ENCODE measurements at regions not wholly inside any gene's neighbourhood (a gene's known extent, or its start where the extent isn't known, plus 50 kb on each side); places are given as distances from the start of the nearest gene placed in this dataset.

DNA sequence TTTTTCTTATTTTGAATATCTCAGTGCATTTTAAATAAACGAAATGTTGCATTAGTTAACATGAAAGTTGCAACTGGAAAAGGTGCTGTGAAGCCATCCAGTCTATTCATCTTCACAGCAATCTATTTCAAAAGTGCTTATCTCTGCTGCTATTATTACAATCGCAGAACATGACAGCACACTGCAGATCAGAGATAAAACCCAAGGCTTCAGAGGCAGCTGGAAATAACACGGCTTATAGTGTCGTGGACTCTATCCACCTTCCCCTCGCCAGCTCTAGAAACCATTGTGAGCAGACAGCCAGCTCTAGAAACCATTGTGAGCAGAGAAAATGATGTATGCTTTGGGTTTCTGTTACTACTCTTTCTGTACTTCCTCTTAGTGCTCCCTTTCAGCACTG is 1140.8 kb upstream of the CELF4 start:
- Histone ChIP-seq H3K27me3 (ENCODE audit: insufficient read depth, low read length) (no peaks in the 10 kb centered on the region), H3K4me3 (ENCODE audit: low read length in 2 of 2) (no peak overlapping the region), H3K36me3 (ENCODE audit: insufficient read depth, low read length) (no peaks in the 10 kb centered on the region), H3K4me1 (ENCODE audit: insufficient read depth, low read length) (no peaks in the 10 kb centered on the region), H3K27ac (ENCODE audit: low read depth, low read length) (no peak overlapping the region), H3K9me3 (ENCODE audit: control insufficient read depth in 1 of 2, low read length in 2 of 2) (no peaks in the 10 kb centered on the region)
- peaks cover 0 to 8% (median 0%) of the 10 kb centered on the region in 8 donors for H3K9me3 Mint-ChIP-seq
- DNase-seq: no peak
- no peak overlapping the region for H3K27ac Mint-ChIP-seq
- CTCF ChIA-PET (ENCODE audit: partially characterized antibody): no interaction called here
- H3K4me1 Mint-ChIP-seq: no peaks in the 10 kb centered on the region
- H3K4me3 Mint-ChIP-seq: no peak overlapping the region
- no peaks in the 10 kb centered on the region for H3K36me3 Mint-ChIP-seq
- H3K27me3 Mint-ChIP-seq: no peaks in the 10 kb centered on the region
- intact Hi-C loops (cut with micrococcal nuclease): no loop called here
- POLR2A ChIA-PET (ENCODE audit: partially characterized antibody): no interaction called here

DNA sequence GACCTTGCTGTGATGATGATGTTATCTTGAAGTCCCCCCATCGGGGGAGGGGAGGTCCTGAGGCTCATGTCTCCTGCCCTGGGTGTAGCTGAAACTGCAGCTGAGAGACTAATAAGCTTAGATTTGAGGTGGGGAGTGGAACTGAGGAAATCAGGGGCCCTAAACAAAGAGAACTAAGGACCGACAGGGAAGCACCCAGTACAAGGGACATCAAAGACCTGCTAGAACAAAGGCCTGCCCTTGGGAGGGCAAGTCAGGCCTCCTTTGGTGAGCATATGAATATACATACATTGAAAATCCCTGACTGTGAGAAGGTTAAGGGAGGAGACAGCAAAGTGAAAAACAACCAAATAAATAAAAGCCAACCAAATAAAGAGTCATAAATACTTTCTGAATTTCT is 1132.5 kb upstream of the CELF4 start:
- Mint-ChIP-seq H3K4me1 (no peaks in the 10 kb centered on the region), H3K36me3 (no peaks in the 10 kb centered on the region), H3K27me3 (no peaks in the 10 kb centered on the region), H3K4me3 (no peak overlapping the region), H3K9me3 (no peaks in the 10 kb centered on the region), H3K27ac (no peak overlapping the region)
- no peak overlapping the region for H3K27ac ChIP-seq (ENCODE audit: low read depth, low read length)
- POLR2A ChIA-PET (ENCODE audit: partially characterized antibody): no interaction called here
- CTCF ChIA-PET (ENCODE audit: partially characterized antibody): no interaction called here
- no peaks in the 10 kb centered on the region for H3K27me3 ChIP-seq (ENCODE audit: insufficient read depth, low read length)
- intact Hi-C loops (cut with micrococcal nuclease): no loop called here
- no peaks in the 10 kb centered on the region for H3K36me3 ChIP-seq (ENCODE audit: insufficient read depth, low read length)
- no peak for DNase-seq
- H3K4me3 ChIP-seq (ENCODE audit: low read length in 2 of 2): no peak overlapping the region
- no peaks in the 10 kb centered on the region for H3K9me3 ChIP-seq (ENCODE audit: control insufficient read depth in 1 of 2, low read length in 2 of 2)
- no peaks in the 10 kb centered on the region for H3K4me1 ChIP-seq (ENCODE audit: insufficient read depth, low read length)

DNA sequence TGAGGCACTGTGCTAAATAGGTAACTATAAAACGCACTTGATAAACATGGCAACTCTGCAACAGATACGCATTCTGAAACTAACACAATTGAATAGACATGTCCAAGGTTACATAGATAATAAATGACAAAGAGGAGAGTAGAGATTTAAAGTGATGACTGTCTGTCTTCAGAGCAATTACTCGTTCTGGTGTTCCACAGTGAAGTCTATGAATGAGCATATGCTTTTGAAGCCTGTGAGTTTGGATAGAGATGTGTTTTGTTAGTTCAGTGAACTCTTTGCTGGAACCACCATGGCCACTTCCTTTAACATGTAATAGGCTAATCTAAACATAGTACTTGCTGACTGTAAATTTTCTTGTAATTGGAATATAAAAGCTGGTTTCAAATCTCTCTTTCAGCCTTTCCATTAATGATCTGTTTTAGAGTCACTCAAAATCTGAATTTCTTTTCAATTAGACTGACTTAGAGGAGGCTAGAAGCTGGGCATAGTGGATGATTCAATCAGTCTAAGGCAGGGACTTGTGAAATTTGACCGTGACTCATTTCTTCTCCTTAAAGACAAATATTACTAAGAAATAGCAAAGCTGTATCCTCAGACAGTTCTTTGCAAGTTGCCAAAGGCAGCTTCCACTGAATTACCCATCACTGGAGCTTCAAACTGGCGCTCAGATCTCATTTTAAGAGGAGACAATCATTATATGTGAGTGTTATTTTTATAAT is 1130.1 kb upstream of the CELF4 start:
- Mint-ChIP-seq H3K9me3 (peaks cover 0 to 3% (median 0%) of the 10 kb centered on the region in 8 donors), H3K36me3 (no peaks in the 10 kb centered on the region), H3K27me3 (no peaks in the 10 kb centered on the region), H3K4me3 (no peak overlapping the region), H3K4me1 (no peaks in the 10 kb centered on the region), H3K27ac (no peak overlapping the region)
- intact Hi-C loops (cut with micrococcal nuclease): no loop called here
- DNase-seq: no peak
- Histone ChIP-seq H3K9me3 (ENCODE audit: control insufficient read depth in 1 of 2, low read length in 2 of 2) (no peaks in the 10 kb centered on the region), H3K27me3 (ENCODE audit: insufficient read depth, low read length) (no peaks in the 10 kb centered on the region), H3K4me1 (ENCODE audit: insufficient read depth, low read length) (no peaks in the 10 kb centered on the region), H3K36me3 (ENCODE audit: insufficient read depth, low read length) (no peaks in the 10 kb centered on the region), H3K4me3 (ENCODE audit: low read length in 2 of 2) (no peak overlapping the region), H3K27ac (ENCODE audit: low read depth, low read length) (no peak overlapping the region)
- ChIA-PET CTCF (ENCODE audit: partially characterized antibody) (interaction anchor here (1.3 kb wide), 1 partner anchor 8 kb away, joined by 4 read pairs; no protein-coding TSS in a partner anchor), POLR2A (ENCODE audit: partially characterized antibody) (no interaction called here)

DNA sequence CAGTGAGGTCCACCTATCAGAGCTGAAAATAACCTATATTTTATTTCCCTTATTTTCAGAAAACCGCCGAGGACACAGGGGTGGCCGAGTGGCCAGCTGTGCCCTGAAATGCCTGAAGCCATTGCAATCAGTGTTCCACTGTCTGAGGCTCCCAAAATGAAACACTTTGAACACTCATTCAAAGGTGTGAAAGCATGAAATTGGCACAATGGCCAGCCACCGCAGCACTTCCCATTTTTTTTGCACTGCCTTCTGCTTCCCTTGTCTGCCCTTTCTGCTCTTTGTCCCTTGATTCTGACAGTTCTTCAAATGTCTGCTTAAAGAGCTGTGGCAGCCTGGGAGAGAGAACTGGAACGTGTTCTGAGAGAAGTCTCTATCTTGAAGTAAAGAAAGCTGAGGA is 1127.5 kb upstream of the CELF4 start:
- Mint-ChIP-seq H3K36me3 (no peaks in the 10 kb centered on the region), H3K27ac (no peak overlapping the region), H3K9me3 (peaks cover 0 to 6% (median 2%) of the 10 kb centered on the region in 8 donors), H3K4me3 (no peak overlapping the region), H3K27me3 (no peaks in the 10 kb centered on the region), H3K4me1 (no peaks in the 10 kb centered on the region)
- Histone ChIP-seq H3K9me3 (ENCODE audit: control insufficient read depth in 1 of 2, low read length in 2 of 2) (no peaks in the 10 kb centered on the region), H3K36me3 (ENCODE audit: insufficient read depth, low read length) (no peaks in the 10 kb centered on the region), H3K4me3 (ENCODE audit: low read length in 2 of 2) (no peak overlapping the region), H3K4me1 (ENCODE audit: insufficient read depth, low read length) (no peaks in the 10 kb centered on the region), H3K27me3 (ENCODE audit: insufficient read depth, low read length) (no peaks in the 10 kb centered on the region), H3K27ac (ENCODE audit: low read depth, low read length) (no peak overlapping the region)
- POLR2A ChIA-PET (ENCODE audit: partially characterized antibody): no interaction called here
- no peak for DNase-seq
- CTCF ChIA-PET (ENCODE audit: partially characterized antibody): no interaction called here
- intact Hi-C loops (cut with micrococcal nuclease): no loop called here

DNA sequence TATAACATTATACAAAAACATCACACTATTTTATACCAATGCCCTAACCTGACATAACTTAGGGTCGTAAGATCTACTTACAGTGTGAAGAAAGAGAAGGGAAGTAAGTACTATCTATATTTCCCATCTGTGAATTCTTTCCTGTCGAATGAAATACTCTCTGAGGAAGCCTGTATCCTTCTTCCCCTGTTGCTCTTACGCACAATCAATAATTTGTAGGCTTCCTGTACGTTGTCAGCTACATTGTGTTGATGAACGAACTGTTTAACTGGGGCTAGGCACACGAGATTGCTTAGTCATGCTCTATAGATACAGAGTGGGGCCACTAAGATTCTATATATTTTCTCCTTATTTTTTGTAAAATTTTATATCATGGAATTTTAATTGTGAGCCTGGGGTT is 1125.0 kb upstream of the CELF4 start:
- ChIA-PET CTCF (ENCODE audit: partially characterized antibody) (no interaction called here), POLR2A (ENCODE audit: partially characterized antibody) (no interaction called here)
- Histone ChIP-seq H3K27me3 (ENCODE audit: insufficient read depth, low read length) (no peaks in the 10 kb centered on the region), H3K9me3 (ENCODE audit: control insufficient read depth in 1 of 2, low read length in 2 of 2) (no peaks in the 10 kb centered on the region), H3K36me3 (ENCODE audit: insufficient read depth, low read length) (no peaks in the 10 kb centered on the region), H3K4me1 (ENCODE audit: insufficient read depth, low read length) (no peaks in the 10 kb centered on the region), H3K27ac (ENCODE audit: low read depth, low read length) (no peak overlapping the region), H3K4me3 (ENCODE audit: low read length in 2 of 2) (no peak overlapping the region)
- H3K4me3 Mint-ChIP-seq: no peak overlapping the region
- H3K36me3 Mint-ChIP-seq: no peaks in the 10 kb centered on the region
- intact Hi-C loops (cut with micrococcal nuclease): no loop called here
- no peak overlapping the region for H3K27ac Mint-ChIP-seq
- DNase-seq: no peak
- no peaks in the 10 kb centered on the region for H3K27me3 Mint-ChIP-seq
- H3K4me1 Mint-ChIP-seq: no peaks in the 10 kb centered on the region
- H3K9me3 Mint-ChIP-seq: peaks cover 0 to 6% (median 2%) of the 10 kb centered on the region in 8 donors

DNA sequence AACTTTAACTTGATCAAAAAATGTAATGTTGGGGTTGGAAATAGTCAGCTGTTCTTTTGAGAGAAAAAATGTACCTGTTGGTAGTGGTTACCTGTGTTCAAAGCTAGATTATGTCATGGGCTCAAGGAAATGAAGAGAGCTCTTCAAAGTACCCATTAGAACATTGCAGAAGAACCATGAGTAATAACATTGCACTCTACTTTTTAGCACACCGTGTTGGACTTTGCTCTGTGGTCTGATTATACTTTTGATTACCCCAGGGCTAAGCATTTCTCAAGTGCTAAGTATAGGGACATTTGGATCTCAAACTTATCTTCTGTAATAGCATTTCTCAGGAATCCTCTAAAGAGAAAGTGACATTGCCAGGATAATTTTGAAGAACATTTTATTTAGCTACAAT is 1122.8 kb upstream of the CELF4 start:
- Mint-ChIP-seq H3K4me1 (no peaks in the 10 kb centered on the region), H3K36me3 (no peaks in the 10 kb centered on the region), H3K27me3 (no peaks in the 10 kb centered on the region), H3K27ac (no peak overlapping the region), H3K9me3 (peaks cover 0 to 6% (median 2%) of the 10 kb centered on the region in 8 donors), H3K4me3 (no peak overlapping the region)
- H3K4me3 ChIP-seq (ENCODE audit: low read length in 2 of 2): no peak overlapping the region
- POLR2A ChIA-PET (ENCODE audit: partially characterized antibody): no interaction called here
- no peaks in the 10 kb centered on the region for H3K9me3 ChIP-seq (ENCODE audit: control insufficient read depth in 1 of 2, low read length in 2 of 2)
- H3K4me1 ChIP-seq (ENCODE audit: insufficient read depth, low read length): no peaks in the 10 kb centered on the region
- no peak overlapping the region for H3K27ac ChIP-seq (ENCODE audit: low read depth, low read length)
- intact Hi-C loops (cut with micrococcal nuclease): no loop called here
- H3K36me3 ChIP-seq (ENCODE audit: insufficient read depth, low read length): no peaks in the 10 kb centered on the region
- no peak for DNase-seq
- no peaks in the 10 kb centered on the region for H3K27me3 ChIP-seq (ENCODE audit: insufficient read depth, low read length)
- CTCF ChIA-PET (ENCODE audit: partially characterized antibody): interaction anchor here (1.8 kb wide), 1 partner anchor 8 kb away, joined by 4 read pairs; no protein-coding TSS in a partner anchor

DNA sequence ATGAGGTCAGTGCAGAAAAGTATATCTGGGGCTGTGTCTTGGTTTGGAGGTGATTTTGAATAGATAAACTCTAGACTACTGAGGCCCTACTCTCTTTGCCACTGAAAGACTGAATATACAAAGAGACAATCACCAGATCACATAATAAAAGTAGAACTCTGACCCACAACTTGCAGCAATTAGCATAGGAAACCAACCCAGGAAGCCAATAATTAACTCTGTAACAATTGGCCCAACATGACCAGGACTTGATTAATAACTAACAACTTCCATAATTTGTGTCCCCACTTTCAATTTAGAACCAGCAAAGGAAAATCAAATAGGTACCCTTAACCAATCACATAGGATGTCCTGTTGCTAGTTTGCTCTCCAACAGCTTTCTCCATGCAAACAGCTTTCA is 1104.9 kb upstream of the CELF4 start:
- intact Hi-C loops (cut with micrococcal nuclease): no loop called here
- Mint-ChIP-seq H3K27ac (no peak overlapping the region), H3K27me3 (no peaks in the 10 kb centered on the region), H3K4me1 (no peaks in the 10 kb centered on the region), H3K36me3 (no peaks in the 10 kb centered on the region), H3K9me3 (peaks cover 0 to 10% (median 3%) of the 10 kb centered on the region in 8 donors), H3K4me3 (no peak overlapping the region)
- no peaks in the 10 kb centered on the region for H3K4me1 ChIP-seq (ENCODE audit: insufficient read depth, low read length)
- no peak for DNase-seq
- ChIA-PET POLR2A (ENCODE audit: partially characterized antibody) (no interaction called here), CTCF (ENCODE audit: partially characterized antibody) (no interaction called here)
- no peaks in the 10 kb centered on the region for H3K27me3 ChIP-seq (ENCODE audit: insufficient read depth, low read length)
- no peak overlapping the region for H3K4me3 ChIP-seq (ENCODE audit: low read length in 2 of 2)
- no peaks in the 10 kb centered on the region for H3K36me3 ChIP-seq (ENCODE audit: insufficient read depth, low read length)
- H3K9me3 ChIP-seq (ENCODE audit: control insufficient read depth in 1 of 2, low read length in 2 of 2): no peaks in the 10 kb centered on the region
- H3K27ac ChIP-seq (ENCODE audit: low read depth, low read length): no peak overlapping the region

DNA sequence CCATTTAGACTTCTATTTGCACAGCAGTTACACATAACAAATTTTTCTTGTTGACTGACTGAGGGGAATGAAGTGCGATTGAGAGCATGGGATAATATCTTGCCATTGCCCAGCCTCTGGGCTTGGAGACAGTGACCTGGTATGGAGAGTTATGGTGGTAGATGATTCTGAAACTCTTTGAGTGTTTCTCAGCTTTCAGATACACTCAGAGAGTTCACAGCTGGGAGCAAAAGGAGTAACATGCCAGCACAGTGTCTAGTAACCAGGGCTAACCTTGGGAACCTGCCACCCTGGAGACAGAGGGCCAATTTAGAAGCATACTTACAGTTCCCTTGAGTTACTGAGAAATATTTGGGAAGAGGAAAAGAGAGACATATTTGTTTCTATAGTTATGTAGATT is 1099.3 kb upstream of the CELF4 start:
- Histone ChIP-seq H3K36me3 (ENCODE audit: insufficient read depth, low read length) (no peaks in the 10 kb centered on the region), H3K27ac (ENCODE audit: low read depth, low read length) (no peak overlapping the region), H3K4me3 (ENCODE audit: low read length in 2 of 2) (no peak overlapping the region), H3K27me3 (ENCODE audit: insufficient read depth, low read length) (no peaks in the 10 kb centered on the region), H3K9me3 (ENCODE audit: control insufficient read depth in 1 of 2, low read length in 2 of 2) (no peaks in the 10 kb centered on the region), H3K4me1 (ENCODE audit: insufficient read depth, low read length) (no peaks in the 10 kb centered on the region)
- Mint-ChIP-seq H3K27ac (no peak overlapping the region), H3K27me3 (no peaks in the 10 kb centered on the region), H3K4me3 (no peak overlapping the region), H3K4me1 (no peaks in the 10 kb centered on the region), H3K36me3 (no peaks in the 10 kb centered on the region), H3K9me3 (peaks cover 0 to 4% (median 0%) of the 10 kb centered on the region in 8 donors)
- ChIA-PET CTCF (ENCODE audit: partially characterized antibody) (no interaction called here), POLR2A (ENCODE audit: partially characterized antibody) (no interaction called here)
- intact Hi-C loops (cut with micrococcal nuclease): no loop called here
- DNase-seq: no peak

Measured in CD4-positive, alpha-beta memory T cell (primary cell).